HG03354 (cell line): ENCODE measurements at regions not wholly inside any gene's neighbourhood (a gene's known extent, or its start where the extent isn't known, plus 50 kb on each side); places are given as distances from the start of the nearest gene placed in this dataset.
"Not testable (repeated sequence)": the region's sequence is repeated elsewhere in the genome, so short reads cannot be mapped to it uniquely, and the experiment has no call there.

Experiments used
- ATAC-seq: cut with Tn5 transposase; IDR thresholded peaks from one replicate; pipeline ENCODE4 v1.9.1; 2021; ENCODE audit warnings: mild to moderate bottlenecking; ENCODE audit not compliant: unreplicated experiment, poor library complexity, severe bottlenecking

DNA sequence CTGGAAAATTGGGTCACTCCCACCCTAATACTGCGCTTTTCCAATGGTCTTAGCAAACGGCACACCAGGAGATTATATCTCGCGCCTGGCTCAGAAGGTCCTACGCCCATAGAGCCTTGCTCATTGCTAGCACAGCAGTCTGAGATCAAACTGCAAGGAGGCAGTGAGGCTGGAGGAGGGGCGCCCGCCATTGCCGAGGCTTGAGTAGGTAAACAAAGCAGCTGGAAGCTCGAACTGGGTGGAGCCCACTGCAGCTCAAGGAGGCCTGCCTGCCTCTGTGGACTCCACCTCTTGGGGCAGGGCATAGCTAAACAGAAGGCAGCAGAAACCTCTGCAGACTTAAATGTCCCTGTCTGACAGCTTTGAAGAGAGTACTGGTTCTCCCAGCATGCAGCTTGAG is 362.6 kb upstream of the GOT2 start:
- not testable (repeated sequence) for ATAC-seq

DNA sequence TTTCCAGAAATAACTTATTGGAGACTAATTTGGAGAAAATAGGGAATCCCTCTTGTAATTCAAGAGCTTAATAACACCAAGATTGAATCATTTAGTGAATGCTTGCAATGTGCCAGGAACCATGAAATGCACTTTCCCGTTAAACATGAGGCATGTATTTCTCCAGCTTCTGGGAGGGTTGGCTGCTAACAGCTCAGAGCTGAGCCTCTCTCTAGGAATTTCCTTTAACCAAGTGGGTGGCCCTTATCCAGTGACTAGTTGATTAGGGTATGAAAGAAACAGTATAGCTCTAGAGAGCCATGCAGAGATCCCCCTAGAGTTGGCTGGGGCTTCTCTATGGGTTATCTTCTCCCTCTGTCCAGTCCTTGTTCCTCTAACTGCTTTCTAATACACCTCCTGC is 356.4 kb upstream of the GOT2 start:
- no peak for ATAC-seq

DNA sequence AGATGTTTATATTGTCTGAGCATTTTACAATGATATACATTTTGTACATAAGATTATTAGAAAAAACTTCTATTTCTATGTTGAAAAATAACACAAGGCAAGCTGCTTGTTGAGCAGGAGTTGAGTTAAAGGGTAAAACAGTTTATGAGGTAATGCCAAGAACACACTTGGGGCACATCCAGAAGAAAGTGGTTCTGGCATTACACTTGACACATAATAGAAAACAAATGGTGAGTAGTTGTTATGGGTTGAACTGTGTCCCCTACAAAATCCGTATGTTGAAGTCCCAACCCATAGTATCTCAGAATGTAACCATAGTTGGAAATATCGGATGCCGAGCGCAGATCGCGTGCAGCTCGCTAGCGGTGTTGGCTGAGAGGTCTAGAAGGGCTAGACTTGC is 354.3 kb upstream of the GOT2 start:
- no peak for ATAC-seq

DNA sequence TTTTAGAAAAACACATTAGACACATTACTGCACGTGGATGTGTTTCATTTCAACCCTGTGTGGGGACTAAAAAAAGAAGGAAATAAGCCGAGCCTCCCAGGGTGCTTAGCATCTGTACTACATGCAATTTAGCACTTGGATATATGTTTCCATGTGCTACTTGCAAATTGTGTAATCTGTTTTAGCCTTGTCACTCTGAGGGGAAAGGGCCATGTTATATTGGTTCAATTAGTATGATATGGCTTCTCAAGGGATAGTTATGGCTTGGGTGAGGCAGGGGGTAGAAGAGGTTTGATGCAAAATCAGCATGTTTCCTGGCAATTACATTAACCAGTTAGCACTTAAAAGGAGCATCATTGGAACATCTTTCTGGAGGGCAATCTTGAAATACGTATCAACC is 353.5 kb upstream of the GOT2 start:
- no peak for ATAC-seq

DNA sequence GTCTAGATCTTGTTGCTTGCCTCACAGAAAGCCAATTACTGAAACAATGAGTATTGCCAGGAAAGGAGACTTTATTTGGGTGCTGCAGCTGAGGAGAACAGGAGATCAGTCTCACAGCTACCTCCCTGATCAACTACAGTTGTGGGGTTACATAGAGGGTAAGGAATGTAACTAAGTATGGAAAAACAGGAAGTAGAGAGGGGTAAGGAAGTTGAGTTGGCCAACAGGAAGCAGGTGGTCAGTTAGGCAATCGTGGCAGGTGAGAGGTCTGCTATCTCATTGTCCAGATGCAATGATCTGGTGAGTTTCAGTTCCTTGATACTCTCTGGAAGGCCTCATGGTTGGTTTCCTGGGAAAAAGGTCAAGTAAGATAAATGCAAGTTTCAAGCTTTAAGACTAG is 333.1 kb upstream of the GOT2 start:
- ATAC-seq, result no peak

DNA sequence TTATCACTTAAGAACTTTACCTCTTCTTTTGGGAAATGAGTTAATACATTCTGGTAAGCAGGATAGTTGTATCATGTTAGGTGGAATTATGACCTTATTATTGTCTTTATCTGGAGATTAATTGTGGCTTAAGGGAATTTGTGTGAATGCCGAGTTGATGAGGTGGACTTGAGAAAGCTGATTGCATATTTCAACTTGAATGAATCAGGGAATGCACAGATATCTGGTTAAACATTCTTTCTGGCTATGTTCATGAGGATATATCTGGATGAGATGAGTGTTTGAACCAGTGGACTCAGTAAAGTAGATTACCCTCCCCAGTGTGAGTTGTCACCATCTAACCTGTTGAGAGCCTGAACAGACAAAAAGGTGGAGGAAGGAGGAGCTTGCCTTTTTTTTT is 326.1 kb upstream of the GOT2 start:
- no peak for ATAC-seq

DNA sequence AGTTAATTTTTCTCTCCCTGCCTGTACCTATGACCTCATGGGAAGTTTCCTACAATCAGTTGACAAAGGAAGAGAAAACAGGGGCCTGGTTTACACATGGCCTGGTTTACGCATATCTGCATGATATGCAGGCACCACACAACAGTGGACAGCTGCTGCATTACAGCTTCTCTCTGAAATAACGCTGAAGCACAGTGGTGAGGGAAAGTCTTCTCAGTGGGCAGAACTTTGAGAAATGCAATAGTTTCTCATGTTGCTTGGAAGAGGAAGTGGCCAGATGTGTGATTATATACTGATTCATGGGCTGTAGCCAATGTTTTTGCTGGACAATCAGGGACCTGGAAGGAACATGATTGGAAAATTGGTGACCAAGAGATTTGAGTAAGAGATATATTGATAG is 324.1 kb upstream of the GOT2 start:
- no peak for ATAC-seq

DNA sequence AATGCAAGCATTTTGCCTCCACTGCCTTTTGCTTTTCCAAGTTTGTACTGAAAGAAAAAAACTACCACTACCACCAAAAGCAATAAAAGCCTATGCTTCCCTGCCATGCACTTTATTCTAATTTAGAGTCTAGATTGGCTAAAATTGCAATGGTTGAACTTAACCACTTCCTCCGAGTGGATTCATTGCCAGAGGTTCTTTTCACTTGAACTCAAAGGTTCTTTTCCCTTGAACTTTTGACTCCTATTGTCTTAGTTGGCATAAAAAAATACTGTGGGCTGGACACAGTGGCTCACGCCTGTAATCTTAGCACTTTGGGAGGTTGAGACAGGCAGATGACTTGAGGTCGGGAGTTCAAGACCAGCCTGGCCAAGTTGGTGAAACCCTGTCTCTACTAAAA is 319.8 kb upstream of the GOT2 start:
- ATAC-seq, result no peak

DNA sequence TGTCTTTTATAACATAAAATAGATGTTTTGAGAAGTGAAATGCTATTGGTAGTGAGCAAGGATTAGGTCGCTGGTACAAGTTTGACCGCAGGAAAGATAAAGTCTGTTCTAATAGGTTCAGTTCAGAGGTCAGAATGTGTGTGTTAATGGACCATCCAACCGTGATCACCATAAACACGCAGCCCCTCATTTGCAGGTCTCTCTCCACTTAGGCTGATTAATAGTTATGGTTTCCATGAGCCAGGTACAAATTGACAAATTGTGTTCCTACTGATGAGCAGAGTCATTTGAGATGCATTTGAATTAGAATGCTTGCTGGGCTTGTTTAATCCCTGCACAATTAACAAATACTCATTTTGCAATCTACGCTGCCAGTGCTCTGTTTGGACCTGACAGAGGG is 318.1 kb upstream of the GOT2 start:
- no peak for ATAC-seq

DNA sequence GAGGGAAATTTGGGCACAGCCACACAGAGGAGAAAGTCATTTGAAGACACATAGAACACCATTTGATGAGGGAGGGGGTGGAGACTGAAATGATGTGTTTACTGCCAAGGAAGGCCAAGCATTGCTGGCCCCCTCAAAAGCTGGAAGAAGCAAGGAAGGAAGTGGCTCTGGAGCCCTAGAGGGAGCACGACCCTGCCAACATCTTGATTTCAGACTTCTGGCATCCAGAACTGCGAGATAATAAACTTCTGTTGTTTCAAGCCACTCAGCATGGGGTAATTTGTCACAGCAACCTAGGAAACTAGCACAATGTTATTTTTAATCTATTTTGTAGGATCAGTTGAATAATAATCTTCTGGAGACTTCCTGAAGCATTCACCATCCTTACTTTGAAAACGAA is 314.8 kb upstream of the GOT2 start:
- ATAC-seq, result no peak

DNA sequence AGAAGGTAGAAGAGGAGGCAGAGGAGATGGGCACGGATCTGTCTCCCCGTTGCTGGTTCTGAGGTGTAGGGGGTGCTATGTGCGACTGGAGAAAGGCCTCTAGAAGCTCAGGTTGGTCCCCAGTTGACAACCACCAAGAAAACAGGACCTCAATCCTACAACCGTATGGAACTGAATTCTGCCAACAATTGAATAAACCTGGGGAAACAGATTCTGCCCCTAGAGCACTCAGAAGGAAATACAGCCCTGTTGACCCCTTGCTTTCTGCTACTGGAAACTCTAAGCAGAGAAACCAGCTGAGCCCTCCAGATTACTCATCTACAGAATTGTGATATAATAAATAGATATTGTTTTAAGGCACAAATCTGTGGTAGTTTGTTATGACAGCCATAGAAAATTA is 313.0 kb upstream of the GOT2 start:
- no peak for ATAC-seq

DNA sequence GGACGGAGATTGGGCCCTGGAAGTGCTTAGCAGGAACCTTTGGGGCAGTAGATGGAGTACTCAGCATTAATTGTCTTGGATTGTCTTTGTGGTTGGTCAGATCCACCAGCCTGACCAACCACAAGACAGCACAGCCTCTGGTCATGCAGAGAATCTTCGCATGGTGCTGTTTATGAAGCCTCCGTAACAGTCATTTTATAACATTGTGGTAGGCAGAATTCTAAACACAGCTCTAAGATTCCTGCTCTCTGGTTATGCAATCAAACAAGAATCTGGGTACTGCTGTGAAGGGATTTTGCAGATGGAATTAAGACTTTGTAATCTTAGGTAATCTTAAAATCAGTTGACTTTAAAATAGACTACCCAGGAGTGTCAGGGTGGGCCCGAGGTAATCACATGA is 312.2 kb upstream of the GOT2 start:
- ATAC-seq, result no peak

DNA sequence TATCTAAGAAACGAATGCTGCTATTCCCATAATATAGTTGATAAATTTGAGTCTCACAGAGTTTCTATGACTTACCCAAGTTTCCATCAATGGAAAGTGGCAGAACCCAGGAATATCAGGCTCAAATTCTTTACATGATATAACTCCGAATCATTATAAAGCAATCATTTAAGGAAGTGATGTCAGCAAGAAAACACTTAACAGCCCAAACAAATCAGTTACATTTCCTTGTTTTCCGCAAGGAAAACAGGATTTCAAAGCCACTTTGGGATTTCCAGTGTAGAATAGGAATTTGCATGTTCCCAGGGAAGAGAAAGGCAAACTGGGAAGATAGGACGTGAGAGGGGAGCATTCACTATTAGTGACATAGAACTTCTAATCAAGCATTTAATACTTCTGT is 311.4 kb upstream of the GOT2 start:
- ATAC-seq, result no peak

DNA sequence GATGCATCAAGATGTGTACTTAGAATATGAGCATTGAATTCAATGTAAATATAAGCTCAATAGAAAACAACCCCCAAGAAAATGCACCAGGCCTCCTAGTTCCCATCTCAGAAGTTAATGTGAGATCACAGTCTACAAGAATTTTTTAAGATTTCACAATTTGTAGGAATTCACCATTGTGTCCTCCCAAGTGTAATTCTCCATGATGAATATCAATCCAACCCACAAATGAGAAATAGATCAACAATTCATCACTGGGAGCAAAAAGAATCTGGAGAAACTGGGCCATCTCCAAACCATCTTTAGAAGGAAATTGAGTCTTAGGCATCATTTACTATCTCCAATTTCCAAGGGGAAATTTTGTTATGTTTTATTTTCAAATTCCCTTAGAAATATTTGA is 310.5 kb upstream of the GOT2 start:
- ATAC-seq, result no peak

DNA sequence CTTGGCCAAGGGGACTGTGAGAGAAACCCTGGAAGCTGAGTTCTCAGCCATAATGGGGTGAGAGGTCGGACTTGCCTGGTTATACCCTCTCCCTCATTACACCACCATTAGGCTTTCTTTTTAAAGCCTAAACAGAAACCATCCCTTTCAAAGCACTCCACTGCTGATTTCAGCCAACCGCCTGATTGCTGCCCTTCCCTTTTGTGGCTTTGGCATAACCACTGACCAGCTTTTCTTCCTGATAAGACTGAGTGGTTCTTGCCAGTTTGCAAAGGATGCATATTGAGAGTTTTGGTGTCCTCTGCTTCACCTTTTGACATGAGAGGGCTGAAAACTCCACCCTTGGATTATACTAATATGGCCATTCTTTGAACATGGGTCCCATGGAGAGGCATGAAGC is 308.2 kb upstream of the GOT2 start:
- ATAC-seq, result no peak

DNA sequence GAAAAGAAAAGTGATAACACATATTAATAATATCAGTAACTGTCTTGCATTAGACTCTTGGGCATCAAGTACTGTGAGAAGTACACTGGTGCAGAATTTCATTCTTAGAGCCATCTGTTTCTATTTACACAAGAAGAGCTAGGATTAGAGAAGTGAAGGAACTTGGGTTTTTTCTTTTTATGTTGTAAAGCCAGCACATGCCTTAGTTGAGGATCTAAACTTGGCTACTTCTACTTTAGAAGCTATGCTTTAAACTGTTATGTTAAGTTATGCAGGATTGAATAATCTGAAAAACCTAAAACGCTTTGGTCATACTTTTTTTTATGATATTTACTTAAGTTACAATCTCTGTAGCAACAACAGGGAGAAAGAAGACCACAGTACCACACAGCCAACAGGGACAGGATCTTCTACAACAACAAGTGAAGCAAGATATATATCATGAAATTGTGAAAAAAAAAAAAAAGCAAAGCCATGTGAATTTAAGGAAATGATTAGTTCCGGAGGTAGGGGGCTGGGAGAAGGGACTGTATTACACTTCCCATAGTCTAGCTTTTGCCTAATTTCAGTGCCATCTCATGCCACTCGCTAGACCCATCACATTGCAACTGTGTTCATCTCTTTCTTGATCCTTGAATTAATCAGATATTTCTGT is 305.1 kb upstream of the GOT2 start:
- no peak for ATAC-seq

DNA sequence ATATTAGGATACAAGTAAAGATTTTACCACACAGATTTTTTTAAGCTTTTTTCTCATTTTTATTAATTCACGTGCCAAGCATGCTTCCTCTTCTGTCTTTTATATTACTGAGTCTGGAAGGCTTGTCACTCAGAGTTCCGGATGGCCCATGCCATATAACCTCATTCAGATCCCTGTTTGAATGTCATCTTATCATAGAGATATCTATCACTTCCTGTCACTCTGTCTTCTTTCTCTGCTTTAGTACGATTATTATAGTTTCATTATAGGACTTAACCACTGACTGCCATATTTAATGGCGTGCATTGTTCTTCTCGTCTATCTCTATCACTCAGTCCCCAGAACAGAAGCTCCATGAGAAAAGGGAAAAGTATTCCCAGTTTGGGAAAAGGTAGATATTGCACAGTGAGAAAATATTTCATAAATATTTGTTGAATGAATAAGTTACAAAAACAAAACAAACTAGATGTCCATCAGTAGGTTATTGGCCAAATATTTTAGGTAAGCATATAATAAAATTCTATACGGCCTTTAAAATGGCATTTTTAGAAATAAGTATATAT is 296.9 kb upstream of the GOT2 start:
- no peak for ATAC-seq

DNA sequence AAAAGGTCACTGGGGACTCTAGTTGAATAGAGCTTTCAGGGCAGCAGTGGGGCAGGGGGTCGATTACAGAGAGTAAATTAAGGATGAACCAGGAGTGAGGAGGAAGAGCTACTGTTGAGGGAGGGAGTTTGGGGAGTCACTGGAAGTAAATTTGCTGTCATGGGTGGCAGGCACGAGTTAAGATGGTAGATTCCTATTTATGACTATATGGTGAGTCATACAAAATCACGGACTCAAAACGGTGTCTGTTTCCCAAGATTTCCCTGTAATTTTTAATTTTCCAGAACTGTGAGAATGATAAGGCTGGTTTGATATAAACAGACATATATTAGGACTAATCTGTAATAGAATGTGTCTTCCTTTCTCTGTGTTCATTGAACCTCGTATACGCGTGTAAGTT is 287.6 kb upstream of the GOT2 start:
- ATAC-seq, result no peak

DNA sequence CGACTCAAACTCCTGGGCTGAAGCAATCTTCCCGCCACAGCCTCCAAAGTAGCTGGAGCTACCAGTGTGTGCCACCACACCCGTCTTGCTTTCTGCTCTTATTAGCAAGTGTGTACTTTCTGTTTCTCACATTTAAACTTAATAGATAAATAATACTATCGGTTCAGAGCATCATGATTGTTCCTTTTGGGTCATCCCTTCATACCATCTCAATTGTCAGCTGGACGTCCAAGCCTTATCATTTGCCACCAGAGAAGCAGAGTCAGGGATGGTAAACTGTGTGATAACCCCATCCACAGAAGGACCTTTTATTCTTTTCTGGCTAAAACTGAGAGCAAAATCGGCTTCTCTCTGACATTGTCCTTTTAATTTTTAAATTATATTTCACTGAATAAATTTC is 279.8 kb upstream of the GOT2 start:
- ATAC-seq, result no peak

DNA sequence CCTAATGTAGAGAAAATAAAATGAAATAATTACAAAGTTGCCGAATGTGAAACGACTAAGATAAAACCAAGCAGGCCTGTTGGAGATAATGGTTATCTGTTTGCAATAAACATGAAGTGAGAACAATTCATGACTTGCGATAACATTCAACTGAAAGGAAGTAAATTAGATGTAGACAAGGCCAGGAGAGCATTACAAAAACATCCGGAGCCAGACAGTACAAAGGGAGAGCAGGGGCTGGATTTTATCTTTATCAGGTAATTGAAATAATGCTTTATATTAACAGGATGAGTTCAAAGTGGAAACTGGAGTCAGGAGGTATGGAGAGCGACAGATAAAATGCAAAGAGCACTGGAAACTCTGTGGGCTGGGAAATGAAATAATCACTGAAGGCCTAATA is 265.6 kb upstream of the GOT2 start:
- no peak for ATAC-seq

DNA sequence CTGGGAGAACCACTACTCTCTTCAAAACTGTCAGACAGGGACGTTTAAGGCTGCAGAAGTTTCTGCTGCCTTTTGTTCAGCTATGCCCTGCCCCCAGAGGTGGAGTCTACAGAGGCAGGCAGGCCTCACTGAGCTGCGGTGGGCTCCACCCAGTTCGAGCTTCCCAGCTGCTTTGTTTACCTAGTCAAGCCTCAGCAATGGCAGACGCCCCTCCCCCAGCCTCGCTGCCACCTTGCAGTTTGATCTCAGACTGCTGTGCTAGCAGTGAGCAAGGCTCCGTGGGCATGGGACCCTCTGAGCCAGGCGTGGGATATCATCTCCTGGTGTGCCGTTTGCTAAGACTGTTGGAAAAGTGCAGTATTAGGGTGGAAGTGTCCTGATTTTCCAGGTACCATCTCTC is 258.6 kb upstream of the GOT2 start:
- ATAC-seq, result not testable (repeated sequence)
